ENCODE measurements at regions not wholly inside any gene's neighbourhood (a gene's known extent, or its start where the extent isn't known, plus 50 kb on each side); places are given as distances from the start of the nearest gene placed in this dataset.
A peak's percentile ranks its signal among the peaks of the same experiment; 100 is the strongest.
"Not testable (repeated sequence)": the region's sequence is repeated elsewhere in the genome, so short reads cannot be mapped to it uniquely, and the experiment has no call there.

- DNase-seq, result not testable (repeated sequence)
Observed at GRCh38 chr3:130151555-130151954, 69.9 kb downstream of the ALG1L2 start.

- not testable (repeated sequence) for DNase-seq
Observed at GRCh38 chr3:130153247-130153646, 71.6 kb downstream of the ALG1L2 start.

GRCh38 chr3:130155464-130155863, 73.8 kb downstream of the ALG1L2 start:
- DNase-seq, result not testable (repeated sequence)

DNA sequence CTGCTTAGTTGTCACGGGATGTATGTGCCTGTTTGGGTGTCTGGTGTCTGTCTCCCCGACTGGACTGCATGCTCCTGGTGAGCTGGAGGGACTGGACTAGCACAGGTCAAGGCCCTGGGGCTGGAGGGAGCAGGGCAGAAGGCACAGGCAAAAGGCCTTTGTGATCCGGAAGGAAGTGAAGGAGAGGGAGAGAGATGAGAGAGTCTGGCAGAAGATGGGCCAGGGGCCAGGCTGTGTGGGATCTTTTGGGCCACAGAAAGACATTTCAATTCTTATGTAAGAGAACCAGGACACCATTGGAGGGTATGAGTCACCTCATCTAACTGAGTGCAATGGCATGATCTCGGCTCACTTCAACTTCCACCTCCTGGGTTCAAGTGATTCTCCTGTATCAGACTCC, 85.2 kb downstream of the ALG1L2 start:
- DNase-seq, result not testable (repeated sequence)

- not testable (repeated sequence) for DNase-seq
Observed at GRCh38 chr3:130175195-130175594, 93.6 kb downstream of the ALG1L2 start.

GRCh38 chr3:130176476-130177256, 95.0 kb downstream of the ALG1L2 start:
- not testable (repeated sequence) for DNase-seq

GRCh38 chr3:130178835-130179234, 97.2 kb downstream of the ALG1L2 start:
- DNase-seq, result not testable (repeated sequence)

DNA sequence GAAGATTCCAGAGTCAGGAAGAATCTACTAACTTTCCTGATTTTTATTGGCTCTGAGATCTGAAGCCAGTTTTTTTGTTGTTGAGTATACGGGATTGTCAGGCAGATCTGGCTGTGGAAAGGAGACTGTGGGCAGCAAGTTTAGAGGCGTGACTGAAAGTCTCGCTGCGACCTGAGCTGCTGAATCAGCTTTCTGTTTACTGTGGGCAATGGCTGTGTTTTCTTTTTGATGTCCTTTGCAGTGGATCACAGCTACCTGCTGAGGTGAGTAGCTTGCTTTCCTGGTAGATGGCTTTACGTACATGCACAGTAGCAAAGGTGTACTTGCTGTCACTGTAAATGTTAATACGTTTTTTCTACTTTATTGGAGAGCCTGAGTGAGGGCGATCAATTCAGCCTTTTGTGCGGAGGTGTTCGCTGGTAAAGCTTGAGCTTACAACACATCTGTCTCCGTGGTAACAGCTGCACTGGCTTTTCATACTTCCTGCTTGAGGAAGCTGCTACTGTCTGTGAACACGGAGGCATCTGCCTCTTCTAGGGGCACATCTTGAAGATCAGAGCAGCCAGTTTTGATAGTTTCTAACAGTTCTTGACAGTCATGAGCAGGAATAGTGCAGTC, 97.8 kb downstream of the ALG1L2 start:
- peak; percentile 66 for DNase-seq

DNA sequence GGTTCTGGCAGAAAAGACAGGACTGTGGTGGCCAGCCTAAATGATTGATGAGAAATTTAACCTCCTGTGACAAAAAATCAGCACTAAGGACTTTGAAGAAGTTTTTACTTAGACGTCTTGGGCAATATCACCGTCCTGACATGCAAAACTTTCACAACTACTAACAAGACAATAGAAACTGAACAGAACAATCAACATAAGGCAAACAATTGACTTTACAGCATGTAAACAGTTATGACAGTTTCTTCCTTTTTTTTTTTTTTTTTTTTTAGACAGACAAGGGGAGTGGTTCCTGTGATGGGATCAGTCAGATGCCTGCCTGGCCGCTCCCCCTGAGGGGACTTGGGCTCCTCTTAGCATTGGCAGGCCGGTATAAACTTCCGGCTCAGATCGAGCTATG, 100.8 kb downstream of the ALG1L2 start:
- DNase-seq, result not testable (repeated sequence)

DNA sequence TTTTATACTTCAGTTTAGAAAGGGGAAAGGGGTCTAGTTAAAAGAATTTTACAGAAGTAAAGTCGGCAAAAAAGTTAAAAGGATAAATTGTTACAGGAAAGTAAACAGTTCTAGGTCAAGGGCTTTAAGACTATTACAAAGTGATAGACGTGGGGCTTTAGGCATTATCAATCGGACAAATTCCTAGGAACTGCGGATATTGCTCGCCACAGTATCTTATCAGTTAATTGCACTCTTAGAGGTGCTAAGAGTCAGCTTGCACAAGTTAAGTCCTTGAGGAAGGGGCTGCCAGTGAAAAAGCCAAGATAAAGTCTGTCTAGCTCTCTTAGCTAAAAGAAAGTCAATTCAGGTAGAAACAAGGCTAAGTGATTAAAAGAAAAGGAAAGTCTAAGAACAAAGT, 102.1 kb downstream of the ALG1L2 start:
- not testable (repeated sequence) for DNase-seq

DNA sequence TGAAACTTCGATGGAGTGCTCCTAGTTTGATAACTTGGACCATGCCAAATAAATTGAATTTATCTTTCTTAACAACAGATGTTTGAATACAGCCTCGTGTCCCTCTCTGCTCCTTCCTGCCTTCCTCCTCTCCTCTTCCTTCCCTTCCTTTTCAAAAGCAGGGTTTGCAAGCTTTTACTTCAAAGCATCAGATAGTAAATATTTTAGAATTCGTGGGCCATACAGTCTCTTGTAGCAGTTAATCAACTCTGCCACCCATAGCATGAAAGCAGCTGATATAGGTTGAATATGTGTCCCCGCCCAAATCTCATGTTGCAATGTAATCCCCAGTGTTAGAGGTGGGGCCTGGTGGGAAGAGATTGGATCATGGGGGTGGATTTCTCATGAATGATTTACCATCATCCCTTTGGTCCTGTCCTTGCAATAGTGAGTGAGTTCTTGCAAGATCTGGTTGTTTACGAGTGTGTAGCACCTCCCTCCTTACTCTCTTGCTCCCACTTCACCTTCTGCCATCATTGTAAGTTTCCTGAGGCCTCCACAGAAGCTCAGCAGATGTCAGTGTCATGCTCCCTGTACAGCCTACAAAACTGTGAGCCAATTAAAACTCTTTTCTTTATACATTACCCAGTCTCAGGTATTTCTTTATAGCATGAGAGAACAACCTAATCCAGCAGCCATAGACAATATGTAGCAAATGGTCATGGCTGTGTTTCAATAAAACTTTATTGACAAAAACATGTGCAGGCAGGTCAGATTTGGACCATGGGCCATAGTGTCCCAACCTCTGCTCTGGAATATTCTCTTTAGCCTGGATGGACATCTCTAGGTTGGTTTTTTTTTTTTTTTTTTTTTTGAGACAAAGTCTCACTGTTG, 102.8 kb downstream of the ALG1L2 start:
- DNase-seq, result not testable (repeated sequence)

GRCh38 chr3:130201272-130201671, 119.6 kb downstream of the ALG1L2 start:
- not testable (repeated sequence) for DNase-seq

GRCh38 chr3:130203633-130204032, 122.0 kb downstream of the ALG1L2 start:
- DNase-seq, result not testable (repeated sequence)

- no peak for DNase-seq
Observed at GRCh38 chr3:130227540-130227939, 117.9 kb upstream of the COL6A5 start.

- peak; percentile 73 for DNase-seq
Observed at GRCh38 chr3:130242850-130243569, 102.5 kb upstream of the COL6A5 start.

- no peak for DNase-seq
Observed at GRCh38 chr3:130243808-130244207, 101.7 kb upstream of the COL6A5 start.

DNA sequence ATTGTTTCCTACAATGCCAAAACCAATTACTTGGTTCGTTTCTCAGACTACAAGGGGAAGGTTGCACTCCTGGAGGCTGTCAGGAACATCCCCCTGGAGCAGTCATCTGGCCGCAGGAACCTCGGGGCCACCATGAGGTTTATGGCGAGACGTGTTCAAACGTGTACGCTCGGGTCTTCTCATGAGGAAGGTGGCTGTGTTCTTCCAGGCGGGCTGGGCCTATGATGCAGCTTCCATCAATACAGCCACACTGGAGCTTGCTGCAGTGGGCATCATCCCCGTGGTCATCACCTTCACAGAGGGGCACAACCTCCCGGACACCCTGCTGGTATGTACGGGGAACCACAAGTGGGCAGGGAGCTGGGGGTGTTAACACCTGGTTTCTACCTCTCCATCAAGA, 94.5 kb upstream of the COL6A5 start:
- DNase-seq, result no peak

- DNase-seq, result no peak
Observed at GRCh38 chr3:130255442-130255841, 90.0 kb upstream of the COL6A5 start.

DNA sequence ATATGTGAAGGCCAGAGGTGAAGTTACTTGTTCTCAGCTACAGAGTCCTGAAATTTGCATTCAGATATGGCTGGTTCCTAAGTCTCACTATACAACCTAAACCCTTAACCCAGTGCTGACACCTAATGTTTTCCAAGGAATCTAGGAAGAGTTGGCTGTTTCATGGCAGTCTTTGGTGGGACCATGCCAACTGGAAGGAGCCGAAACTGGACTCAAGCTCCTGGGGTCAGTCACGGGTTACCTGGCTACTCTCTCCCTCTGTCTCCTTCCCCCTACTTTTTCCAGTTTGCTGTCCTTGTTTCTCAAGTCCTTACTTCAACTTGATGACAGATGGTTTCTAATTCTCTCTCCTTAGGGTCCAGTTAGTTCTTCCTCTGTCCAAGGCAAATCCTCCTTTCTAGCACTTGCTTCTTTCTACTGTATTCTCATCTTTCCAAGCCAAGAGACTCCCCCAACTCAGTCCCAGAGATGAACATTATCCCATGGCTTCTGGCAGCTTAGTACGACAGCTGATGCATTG, 88.6 kb upstream of the COL6A5 start:
- no peak for DNase-seq

- no peak for DNase-seq
Observed at GRCh38 chr3:130258532-130258952, 86.9 kb upstream of the COL6A5 start.

DNA sequence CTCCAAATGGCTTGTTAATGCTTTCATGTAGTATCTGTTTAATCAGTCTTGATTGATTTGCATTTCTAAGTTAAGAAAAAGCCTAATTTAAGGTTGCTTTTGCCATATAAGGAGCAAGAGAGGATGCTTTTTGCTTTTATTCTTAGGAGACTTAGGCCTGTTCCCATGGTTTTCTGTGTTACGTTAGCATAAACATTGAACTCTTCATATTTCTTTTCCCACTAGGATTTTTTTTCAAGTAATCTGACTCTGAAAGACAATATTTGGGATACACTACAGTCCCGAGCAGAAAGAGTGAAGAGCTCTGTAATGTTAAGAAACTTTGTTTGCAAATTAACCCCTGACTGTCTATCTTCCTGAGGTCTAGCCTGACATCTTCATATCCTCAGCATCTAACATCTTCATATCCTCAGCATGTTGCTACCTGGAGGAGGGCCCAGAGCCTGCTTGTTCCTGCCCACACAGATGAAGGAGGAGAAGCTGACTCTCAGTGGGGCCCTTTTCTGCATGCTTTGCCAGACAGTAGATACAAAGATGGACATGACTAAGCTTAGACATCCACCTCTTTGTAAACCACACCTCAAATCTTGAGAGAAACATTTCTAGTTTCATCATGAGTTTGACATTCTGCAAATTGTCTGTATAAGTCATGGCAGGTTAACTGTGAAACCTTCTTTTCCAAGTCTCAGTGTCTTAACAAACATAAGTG, 86.2 kb upstream of the COL6A5 start:
- DNase-seq, result no peak

DNA sequence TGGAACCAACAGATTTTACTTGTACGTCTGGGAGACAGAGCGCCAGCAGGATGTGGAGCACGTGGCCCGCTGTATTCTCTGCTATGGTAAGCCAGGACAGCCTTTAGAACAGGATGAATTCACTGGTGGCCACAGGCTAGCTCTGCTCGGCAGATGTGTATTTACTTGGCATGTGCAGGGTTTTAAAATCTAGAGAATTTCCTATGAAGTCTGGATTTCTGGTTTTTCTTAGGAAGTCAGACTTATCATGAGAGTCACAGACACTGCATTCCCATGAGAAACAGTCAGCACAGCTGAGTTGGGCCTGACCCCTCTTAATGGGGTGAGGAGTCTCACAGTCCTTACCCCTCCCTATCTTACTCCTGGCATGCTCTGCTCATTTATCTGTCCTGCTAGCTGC, 84.6 kb upstream of the COL6A5 start:
- no peak for DNase-seq
